ENCODE measurements at regions not wholly inside any gene's neighbourhood (a gene's known extent, or its start where the extent isn't known, plus 50 kb on each side); places are given as distances from the start of the nearest gene placed in this dataset.
"Not testable (repeated sequence)": the region's sequence is repeated elsewhere in the genome, so short reads cannot be mapped to it uniquely, and the experiment has no call there.

DNA sequence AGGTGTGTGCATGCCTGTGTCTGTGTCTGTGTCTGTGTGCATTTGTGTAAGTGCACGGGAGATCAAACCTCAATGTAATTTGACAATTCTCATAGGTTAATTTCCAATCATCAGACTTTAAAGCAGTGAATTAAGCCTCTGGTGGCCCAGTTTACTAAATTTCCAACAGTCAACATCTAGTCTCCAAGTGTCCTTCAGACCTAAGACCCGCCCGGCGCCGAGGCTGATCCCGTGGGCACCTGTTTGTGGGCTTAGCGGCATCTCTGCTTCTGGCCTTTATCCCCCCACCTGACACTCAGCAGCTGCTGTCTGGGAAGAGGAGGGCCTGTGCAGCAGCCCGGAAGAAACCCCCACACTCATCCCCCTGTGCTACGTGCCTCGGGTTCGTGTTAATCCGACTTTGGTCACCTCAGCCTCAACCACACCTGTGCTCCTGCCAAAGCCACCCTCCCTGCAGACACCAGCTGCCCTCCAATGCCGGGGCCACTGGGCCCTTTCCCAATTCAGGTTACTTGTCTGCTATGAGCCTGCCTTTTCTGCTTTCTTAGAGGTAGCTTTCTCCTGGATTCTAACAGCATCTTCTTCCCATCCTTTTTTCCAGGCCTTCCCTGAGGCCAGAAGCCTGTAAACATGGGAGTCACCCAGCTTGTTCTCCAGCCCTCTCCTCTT lies 154.7 kb downstream of the ATP6V0E2 start:
- DNase-seq (ENCODE audit: low read depth); in situ Hi-C loops (cut with HindIII; ENCODE audit: low sequenced_read_pairs); H3K4me3 ChIP-seq (ENCODE audit: low read depth, low read length): not testable (repeated sequence)

GRCh38 chr7:150029013-150029389 lies 155.2 kb downstream of the ATP6V0E2 start:
- H3K4me3 ChIP-seq (ENCODE audit: low read depth, low read length); in situ Hi-C loops (cut with HindIII; ENCODE audit: low sequenced_read_pairs); DNase-seq (ENCODE audit: low read depth): not testable (repeated sequence)

- DNase-seq (ENCODE audit: low read depth); in situ Hi-C loops (cut with HindIII; ENCODE audit: low sequenced_read_pairs); H3K4me3 ChIP-seq (ENCODE audit: low read depth, low read length): not testable (repeated sequence)
These were observed 158.0 kb downstream of the ATP6V0E2 start for GRCh38 chr7:150031733-150032132.

GRCh38 chr7:150033711-150034110 lies 159.9 kb downstream of the ATP6V0E2 start:
- H3K4me3 ChIP-seq (ENCODE audit: low read depth, low read length); in situ Hi-C loops (cut with HindIII; ENCODE audit: low sequenced_read_pairs); DNase-seq (ENCODE audit: low read depth): not testable (repeated sequence)

DNA sequence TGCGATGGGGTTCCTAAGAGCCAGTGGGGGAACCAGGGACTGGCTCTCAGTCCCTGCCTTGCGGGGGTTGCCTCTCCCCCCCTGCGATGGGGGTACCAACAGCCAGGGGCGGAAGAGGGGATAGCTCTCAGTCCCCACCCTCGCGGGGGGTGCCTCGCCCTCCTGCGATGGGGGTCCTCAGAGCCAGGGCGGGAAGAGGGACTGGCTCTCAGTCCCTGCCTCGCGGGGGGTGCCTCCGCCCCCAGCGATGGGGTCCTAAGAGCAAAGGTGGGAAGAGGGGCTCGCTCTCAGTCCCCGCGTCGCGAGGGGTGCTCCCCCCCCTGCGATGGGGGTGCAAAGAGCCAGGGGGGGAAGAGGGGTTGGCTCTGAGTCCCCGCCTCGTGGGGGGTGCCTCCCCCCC lies 162.0 kb downstream of the ATP6V0E2 start:
- in situ Hi-C loops (cut with HindIII; ENCODE audit: low sequenced_read_pairs); H3K4me3 ChIP-seq (ENCODE audit: low read depth, low read length); DNase-seq (ENCODE audit: low read depth): not testable (repeated sequence)

DNA sequence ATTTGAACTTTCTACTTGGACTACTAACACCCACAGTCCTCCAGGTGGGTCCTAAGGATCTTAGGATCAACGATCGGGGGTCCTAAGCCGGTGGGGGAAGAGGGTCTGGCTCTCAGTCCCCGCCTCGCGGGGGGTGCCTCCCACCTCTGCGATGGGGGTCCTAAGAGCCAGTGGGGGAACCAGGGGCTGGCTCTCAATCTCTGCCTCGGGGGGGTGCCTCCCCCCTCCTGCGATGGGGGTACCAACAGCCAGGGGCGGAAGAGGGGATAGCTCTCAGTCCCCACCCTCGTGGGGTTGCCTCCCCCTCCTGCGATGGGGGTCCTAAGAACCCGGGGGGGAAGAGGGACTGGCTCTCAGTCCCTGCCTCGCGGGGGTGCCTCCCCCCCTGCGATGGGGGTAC lies 165.3 kb downstream of the ATP6V0E2 start:
- H3K4me3 ChIP-seq (ENCODE audit: low read depth, low read length); in situ Hi-C loops (cut with HindIII; ENCODE audit: low sequenced_read_pairs); DNase-seq (ENCODE audit: low read depth): not testable (repeated sequence)

- H3K4me3 ChIP-seq (ENCODE audit: low read depth, low read length); in situ Hi-C loops (cut with HindIII; ENCODE audit: low sequenced_read_pairs); DNase-seq (ENCODE audit: low read depth): not testable (repeated sequence)
These were observed 168.5 kb downstream of the ATP6V0E2 start for GRCh38 chr7:150042281-150042680.

- peak; percentile 1 for DNase-seq (ENCODE audit: low read depth)
- in situ Hi-C loops (cut with HindIII; ENCODE audit: low sequenced_read_pairs); H3K4me3 ChIP-seq (ENCODE audit: low read depth, low read length): not testable (repeated sequence)
These were observed 171.0 kb downstream of the ATP6V0E2 start for GRCh38 chr7:150044771-150045170.

DNA sequence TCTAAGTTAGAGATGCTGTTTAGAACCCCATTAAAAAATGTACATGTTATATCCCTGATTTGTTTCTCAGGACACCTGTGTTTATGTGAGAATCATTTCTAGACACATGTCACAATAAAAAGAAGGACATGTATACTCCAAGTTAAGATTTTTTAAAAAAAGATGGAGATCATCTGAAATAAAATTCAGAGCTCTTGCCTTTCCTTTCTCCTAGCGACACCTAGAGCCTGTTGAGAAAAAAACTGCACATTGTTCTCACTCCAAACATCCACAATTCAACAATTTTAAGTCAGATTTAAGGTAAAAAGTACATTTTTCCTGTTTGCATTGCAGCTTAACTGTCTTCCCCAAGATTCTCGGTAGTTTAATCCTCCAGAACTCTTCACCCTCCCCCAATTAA lies 171.8 kb downstream of the ATP6V0E2 start:
- in situ Hi-C loops (cut with HindIII; ENCODE audit: low sequenced_read_pairs); DNase-seq (ENCODE audit: low read depth); H3K4me3 ChIP-seq (ENCODE audit: low read depth, low read length): not testable (repeated sequence)
- TF ChIP-seq CTCF (IDR thresholded peaks at IDR 0.05; ENCODE audit: low read depth, low read length, missing control alignments) = peak; percentile 14

DNA sequence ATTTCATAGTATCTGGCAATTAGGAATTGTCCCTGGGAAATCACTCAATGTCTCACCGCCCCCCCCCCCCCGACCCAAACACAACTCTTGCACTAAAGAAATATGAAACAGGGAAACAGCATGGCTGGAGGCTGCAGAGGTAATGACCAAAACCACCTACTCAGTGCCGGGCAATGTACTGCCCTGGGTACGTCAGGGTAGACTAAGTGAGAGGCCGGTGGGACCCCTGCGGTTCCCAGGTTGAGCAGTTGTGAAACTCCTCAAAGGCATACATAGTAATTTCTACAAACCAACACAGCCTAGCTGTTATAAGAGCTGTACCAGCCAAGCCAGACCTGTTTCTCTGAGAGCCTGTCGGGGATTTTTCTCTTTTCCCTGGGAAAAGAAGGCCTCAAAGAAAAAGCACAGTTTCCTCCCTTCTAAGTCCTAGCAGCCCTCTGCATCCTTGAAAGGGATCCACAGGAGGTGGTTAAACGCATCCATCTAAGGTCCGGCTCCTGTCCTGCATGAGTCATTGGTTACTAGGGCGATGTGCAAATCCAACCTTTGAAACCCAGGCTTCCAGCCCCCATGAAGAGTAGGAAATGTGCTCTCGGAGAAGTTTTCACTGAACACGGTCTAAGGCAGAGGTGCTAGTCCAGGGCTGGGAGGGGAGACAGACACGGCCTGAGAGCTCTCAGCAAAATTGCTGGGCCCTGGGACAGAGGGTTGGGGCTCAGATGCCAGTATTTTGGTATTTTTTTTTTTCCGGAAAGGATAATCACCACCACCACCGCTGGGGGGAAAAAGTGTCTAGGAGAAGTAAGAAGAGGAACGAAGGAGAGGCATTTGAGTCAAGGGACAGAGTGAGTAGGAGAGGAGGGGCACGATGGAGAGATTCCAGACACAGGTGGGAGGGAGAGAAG lies 172.8 kb downstream of the ATP6V0E2 start:
- in situ Hi-C loops (cut with HindIII; ENCODE audit: low sequenced_read_pairs); DNase-seq (ENCODE audit: low read depth); H3K4me3 ChIP-seq (ENCODE audit: low read depth, low read length): not testable (repeated sequence)

DNA sequence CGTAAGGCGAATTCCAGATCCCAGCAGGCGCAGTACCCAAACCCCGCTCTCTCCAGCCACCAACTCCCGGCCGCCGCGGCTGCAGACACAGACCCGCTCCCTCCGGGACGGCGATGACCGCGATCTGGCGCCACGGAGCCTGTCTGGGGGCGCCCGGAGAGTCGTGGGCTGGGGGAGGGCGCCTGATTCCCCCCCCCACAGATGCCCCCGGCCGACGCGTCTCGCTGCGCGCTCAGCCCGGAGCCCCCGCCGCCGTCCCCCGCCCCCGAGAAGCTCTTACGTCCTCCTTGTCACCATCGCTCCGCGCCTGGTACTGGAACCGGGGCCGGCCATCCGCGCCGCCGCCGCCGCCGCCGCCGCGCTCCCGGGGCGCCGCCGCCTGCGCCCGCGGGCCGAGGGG lies 173.6 kb downstream of the ATP6V0E2 start:
- in situ Hi-C loops (cut with HindIII; ENCODE audit: low sequenced_read_pairs); DNase-seq (ENCODE audit: low read depth): not testable (repeated sequence)
- peak overlapping the region; percentile 18 for H3K4me3 ChIP-seq (ENCODE audit: low read depth, low read length)

GRCh38 chr7:150047772-150048171 lies 174.0 kb downstream of the ATP6V0E2 start:
- in situ Hi-C loops (cut with HindIII; ENCODE audit: low sequenced_read_pairs); DNase-seq (ENCODE audit: low read depth): not testable (repeated sequence)
- peak overlapping the region; percentile 18 for H3K4me3 ChIP-seq (ENCODE audit: low read depth, low read length)

DNA sequence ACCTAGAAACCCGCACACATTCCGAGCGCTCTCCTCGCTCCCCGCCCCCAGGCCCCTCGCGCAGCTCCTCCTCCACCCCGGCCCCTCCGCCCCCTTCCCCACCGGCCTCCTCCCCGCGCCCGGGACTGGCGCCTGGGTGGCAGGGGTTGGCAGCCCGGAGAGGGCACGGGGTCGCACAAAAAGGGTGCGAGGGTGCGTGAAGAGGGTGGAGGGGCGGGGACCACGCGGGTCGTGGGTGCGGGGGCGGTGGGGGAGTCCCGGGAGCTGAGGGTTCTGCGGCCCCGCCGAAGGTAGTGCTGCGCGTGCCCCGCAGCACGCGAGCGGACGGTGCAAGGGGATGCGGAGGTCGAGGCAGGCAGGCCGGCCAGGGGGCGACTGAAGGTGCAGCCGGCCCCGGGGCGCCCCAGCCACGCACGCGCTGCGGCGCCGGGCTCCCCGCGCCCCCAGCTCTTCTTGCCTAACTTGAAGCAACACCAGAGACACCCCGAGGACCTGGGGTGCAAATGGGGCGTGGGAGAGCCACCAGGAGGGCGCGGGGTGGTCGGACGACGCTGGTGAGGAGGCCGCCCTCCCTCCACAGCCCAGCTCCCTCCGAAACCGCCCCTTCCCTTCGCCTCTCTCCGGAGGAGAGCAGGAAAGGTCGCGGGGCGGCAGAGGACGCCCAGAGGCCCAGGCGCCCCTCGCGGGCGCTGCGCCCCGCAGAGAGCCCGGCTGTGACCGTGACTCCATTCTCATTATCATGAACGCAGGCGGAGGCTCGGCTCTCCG lies 174.7 kb downstream of the ATP6V0E2 start:
- DNase-seq (ENCODE audit: low read depth); H3K4me3 ChIP-seq (ENCODE audit: low read depth, low read length); in situ Hi-C loops (cut with HindIII; ENCODE audit: low sequenced_read_pairs): not testable (repeated sequence)

GRCh38 chr7:150049012-150049655 lies 175.4 kb downstream of the ATP6V0E2 start:
- DNase-seq (ENCODE audit: low read depth); in situ Hi-C loops (cut with HindIII; ENCODE audit: low sequenced_read_pairs); H3K4me3 ChIP-seq (ENCODE audit: low read depth, low read length): not testable (repeated sequence)

GRCh38 chr7:150053396-150053795 lies 179.6 kb downstream of the ATP6V0E2 start:
- DNase-seq (ENCODE audit: low read depth); in situ Hi-C loops (cut with HindIII; ENCODE audit: low sequenced_read_pairs); H3K4me3 ChIP-seq (ENCODE audit: low read depth, low read length): not testable (repeated sequence)

DNA sequence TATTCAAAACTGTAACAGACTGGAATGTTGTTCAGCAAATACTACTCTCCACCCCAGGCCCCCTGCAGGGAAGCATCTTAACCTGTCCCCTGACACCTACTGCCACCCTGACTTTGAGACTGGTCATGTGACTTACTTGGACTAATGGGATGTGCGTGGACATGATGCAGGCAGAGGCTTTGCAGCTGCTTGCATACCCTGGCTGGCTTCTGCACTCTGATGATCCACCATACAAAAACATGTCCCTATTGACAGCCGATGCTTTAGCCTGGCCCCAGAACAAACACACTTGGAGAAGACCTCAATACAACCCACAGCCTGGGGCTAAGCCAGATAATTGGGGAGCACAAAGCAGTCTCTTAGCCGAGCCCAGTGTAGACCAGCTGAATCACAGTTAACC lies 180.5 kb downstream of the ATP6V0E2 start:
- DNase-seq (ENCODE audit: low read depth); in situ Hi-C loops (cut with HindIII; ENCODE audit: low sequenced_read_pairs); H3K4me3 ChIP-seq (ENCODE audit: low read depth, low read length): not testable (repeated sequence)
